Body of pancreas (tissue), 4 donors: ENCODE measurements at regions not wholly inside any gene's neighbourhood (a gene's known extent, or its start where the extent isn't known, plus 50 kb on each side); places are given as distances from the start of the nearest gene placed in this dataset.

Source experiments
- ATAC-seq: fragments of 150-250 bp; one replicate; pipeline ENCODE4 v1.9.1; 2016
- DNase-seq, 4 donors: peaks; one replicate each; pipeline ENCODE4 v3.0.0-alpha.2; 2019
- H3K27ac ChIP-seq, 4 donors: fragments of 200-600 bp; sonication (generic); 1 replicate in 3 of 4; 2 replicates in 1 of 4; pipeline versions ENCODE4 v1.5.1 to v1.6.1; 2016 to 2019; ENCODE audit warnings: mild to moderate bottlenecking in 1 of 4, mixed read lengths in 1 of 4, moderate library complexity in 1 of 4
- H3K27me3 ChIP-seq, 2 donors: fragments of 200-600 bp; sonication (generic); one replicate each; pipeline ENCODE4 v1.6.0; 2016; ENCODE audit warnings: mild to moderate bottlenecking in 1 of 2
- H3K36me3 ChIP-seq, 2 donors: fragments of 200-600 bp; sonication (generic); replicated peaks in 1 of 2; 2 replicates each; pipeline ENCODE4 v1.5.1; 2016; ENCODE audit warnings: low read depth in 2 of 2; ENCODE audit not compliant: insufficient read depth in 1 of 2
- H3K4me1 ChIP-seq: fragments of 200-600 bp; sonication (generic); one replicate; pipeline ENCODE4 v1.6.0; 2016
- H3K4me3 ChIP-seq, 2 donors: fragments of 200-600 bp; sonication (generic); 1 replicate in 1 of 2; 2 replicates in 1 of 2; pipeline ENCODE4 v1.5.1; 2016 to 2019
- H3K9me3 ChIP-seq, 3 donors: fragments of 200-600 bp; sonication (generic); 1 replicate in 2 of 3; 2 replicates in 1 of 3; pipeline ENCODE4 v1.5.1; 2016
- POLR2A ChIP-seq, 3 donors: fragments of 450-650 bp; IDR thresholded peaks; one replicate each; pipeline ENCODE4 v1.6.1; 2016; ENCODE audit warnings: antibody characterized with exemption in 3 of 3, mild to moderate bottlenecking in 2 of 3
- WGBS, 2 donors: methylation state at CpG; one replicate each; pipeline ENCODE4 v1.1.5; 2017; 5-methylcytosine and 5-hydroxymethylcytosine counted together
- intact Hi-C: fragments of 100-400 bp; cut with DNase I; formaldehyde crosslinking; loops from one replicate; pipeline ENCODE4 v1.15.1; 2023
- TF ChIP-seq, protein P1 (sequence below), 7 experiments: fragments of 450-650 bp in 4 of 7; fragments of 200-600 bp in 3 of 7; sonication (generic) in 3 of 7; IDR thresholded peaks; one replicate each; pipeline ENCODE4 v1.5.1; 2016 to 2019; ENCODE audit warnings: antibody characterized with exemption in 7 of 7

DNA sequence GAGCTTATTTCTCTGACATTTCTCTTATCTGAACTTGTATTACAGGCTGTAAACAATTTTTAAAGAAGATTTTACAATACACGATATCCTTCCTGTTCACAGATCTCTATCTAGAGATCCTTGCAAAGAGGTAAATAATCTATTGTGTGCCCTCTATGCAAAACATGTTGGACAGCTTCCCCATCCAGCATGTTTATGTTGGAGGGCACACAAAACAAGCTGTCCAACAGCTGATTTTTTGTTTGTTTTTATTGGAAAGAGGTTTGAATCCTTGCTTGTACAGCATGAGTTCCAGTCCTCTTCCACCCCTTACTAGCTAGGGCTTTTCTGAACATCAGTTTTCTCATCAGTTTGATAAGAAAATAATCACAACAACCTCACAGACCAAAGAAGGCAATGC, 62.3 kb upstream of the SYNDIG1 start:
- no peak for ATAC-seq
- TF ChIP-seq, protein P1, sequence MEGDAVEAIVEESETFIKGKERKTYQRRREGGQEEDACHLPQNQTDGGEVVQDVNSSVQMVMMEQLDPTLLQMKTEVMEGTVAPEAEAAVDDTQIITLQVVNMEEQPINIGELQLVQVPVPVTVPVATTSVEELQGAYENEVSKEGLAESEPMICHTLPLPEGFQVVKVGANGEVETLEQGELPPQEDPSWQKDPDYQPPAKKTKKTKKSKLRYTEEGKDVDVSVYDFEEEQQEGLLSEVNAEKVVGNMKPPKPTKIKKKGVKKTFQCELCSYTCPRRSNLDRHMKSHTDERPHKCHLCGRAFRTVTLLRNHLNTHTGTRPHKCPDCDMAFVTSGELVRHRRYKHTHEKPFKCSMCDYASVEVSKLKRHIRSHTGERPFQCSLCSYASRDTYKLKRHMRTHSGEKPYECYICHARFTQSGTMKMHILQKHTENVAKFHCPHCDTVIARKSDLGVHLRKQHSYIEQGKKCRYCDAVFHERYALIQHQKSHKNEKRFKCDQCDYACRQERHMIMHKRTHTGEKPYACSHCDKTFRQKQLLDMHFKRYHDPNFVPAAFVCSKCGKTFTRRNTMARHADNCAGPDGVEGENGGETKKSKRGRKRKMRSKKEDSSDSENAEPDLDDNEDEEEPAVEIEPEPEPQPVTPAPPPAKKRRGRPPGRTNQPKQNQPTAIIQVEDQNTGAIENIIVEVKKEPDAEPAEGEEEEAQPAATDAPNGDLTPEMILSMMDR (IDR thresholded peaks at IDR 0.05): no peak
- no peak for TF ChIP-seq POLR2A (IDR thresholded peaks at IDR 0.05)
- intact Hi-C loops: no loop called here
- DNase-seq: no peak
- 31 to 35% methylated on average over 1 of the region's 1 CpG for WGBS, 2 donors
- Histone ChIP-seq H3K36me3 (no peaks in the 10 kb centered on the region), H3K4me1 (no peaks in the 10 kb centered on the region), H3K27me3 (peaks cover 0 to 3% of the 10 kb centered on the region in 2 donors), H3K4me3 (no peak overlapping the region), H3K9me3 (no peaks in the 10 kb centered on the region), H3K27ac (no peak overlapping the region)

- Histone ChIP-seq H3K9me3 (no peaks in the 10 kb centered on the region), H3K4me3 (no peak overlapping the region), H3K4me1 (no peaks in the 10 kb centered on the region), H3K27me3 (peaks cover 0 to 3% of the 10 kb centered on the region in 2 donors), H3K27ac (no peak overlapping the region), H3K36me3 (no peaks in the 10 kb centered on the region)
- 51 to 61% methylated on average over 4 of the region's 4 CpGs for WGBS, 2 donors
- intact Hi-C loops: no loop called here
- TF ChIP-seq POLR2A (IDR thresholded peaks at IDR 0.05): no peak
- TF ChIP-seq, protein P1 (IDR thresholded peaks at IDR 0.05): no peak
- ATAC-seq (no peak), DNase-seq (no peak)
Observed at GRCh38 chr20:24406750-24407149, 62.7 kb upstream of the SYNDIG1 start.

GRCh38 chr20:24406251-24406650, 63.2 kb upstream of the SYNDIG1 start:
- intact Hi-C loops: no loop called here
- DNase-seq (no peak), ATAC-seq (no peak)
- no peaks in the 10 kb centered on the region for H3K36me3 ChIP-seq
- no peak overlapping the region for H3K4me3 ChIP-seq
- TF ChIP-seq, protein P1 (IDR thresholded peaks at IDR 0.05): no peak
- TF ChIP-seq POLR2A (IDR thresholded peaks at IDR 0.05): no peak
- H3K9me3 ChIP-seq: no peaks in the 10 kb centered on the region
- H3K27me3 ChIP-seq: peaks cover 0 to 3% of the 10 kb centered on the region in 2 donors
- 75% methylated on average over 2 of the region's 2 CpGs for WGBS, 2 donors
- no peaks in the 10 kb centered on the region for H3K4me1 ChIP-seq
- H3K27ac ChIP-seq: no peak overlapping the region

GRCh38 chr20:24405810-24406209, 63.6 kb upstream of the SYNDIG1 start:
- intact Hi-C loops: no loop called here
- no peaks in the 10 kb centered on the region for H3K27me3 ChIP-seq
- TF ChIP-seq, protein P1 (IDR thresholded peaks at IDR 0.05): no peak
- no peak for TF ChIP-seq POLR2A (IDR thresholded peaks at IDR 0.05)
- H3K36me3 ChIP-seq: no peaks in the 10 kb centered on the region
- H3K4me3 ChIP-seq: no peak overlapping the region
- no peaks in the 10 kb centered on the region for H3K4me1 ChIP-seq
- WGBS, 2 donors: 37 to 42% methylated on average over 2 of the region's 2 CpGs
- DNase-seq (no peak), ATAC-seq (no peak)
- H3K27ac ChIP-seq: no peak overlapping the region
- H3K9me3 ChIP-seq: no peaks in the 10 kb centered on the region

- no peaks in the 10 kb centered on the region for H3K27me3 ChIP-seq
- no peak for ATAC-seq
- TF ChIP-seq POLR2A (IDR thresholded peaks at IDR 0.05): no peak
- TF ChIP-seq, protein P1 (IDR thresholded peaks at IDR 0.05): no peak
Observed at GRCh38 chr20:24403406-24403805, 66.0 kb upstream of the SYNDIG1 start.

More at GRCh38 chr20:24403406-24403805, 66.0 kb upstream of the SYNDIG1 start:
- no peak for DNase-seq
- intact Hi-C loops: no loop called here
- Histone ChIP-seq H3K27ac (no peak overlapping the region), H3K9me3 (no peaks in the 10 kb centered on the region), H3K4me3 (no peak overlapping the region), H3K36me3 (no peaks in the 10 kb centered on the region), H3K4me1 (no peaks in the 10 kb centered on the region)
- 82 to 87% methylated on average over 1 of the region's 1 CpG for WGBS, 2 donors
